ENCODE measurements at regions not wholly inside any gene's neighbourhood (a gene's known extent, or its start where the extent isn't known, plus 50 kb on each side); places are given as distances from the start of the nearest gene placed in this dataset.
"Not testable (repeated sequence)": the region's sequence is repeated elsewhere in the genome, so short reads cannot be mapped to it uniquely, and the experiment has no call there.

GRCh38 chr2:357811-358210 is 69.9 kb upstream of the ALKAL2 start:
- Histone ChIP-seq H3K4me3 (no peak overlapping the region), H3K4me1 (no peaks in the 10 kb centered on the region), H3K27ac (no peak overlapping the region), H3K36me3 (no peaks in the 10 kb centered on the region), H3K9me3 (no peaks in the 10 kb centered on the region), H3K27me3 (no peaks in the 10 kb centered on the region)
- intact Hi-C loops (cut with DNase I; ENCODE audit: low total_unique reads), result no loop called here
- TF ChIP-seq POLR2AphosphoS5 (IDR thresholded peaks at IDR 0.05) (no peak), CTCF (IDR thresholded peaks at IDR 0.05) (no peak)
- DNase-seq (ENCODE audit: low spot score in 2 of 2), result no peak

GRCh38 chr2:356304-356703 is 68.4 kb upstream of the ALKAL2 start:
- H3K36me3 ChIP-seq; H3K27ac ChIP-seq; DNase-seq (ENCODE audit: low spot score in 2 of 2); H3K4me3 ChIP-seq; H3K4me1 ChIP-seq; intact Hi-C loops (cut with DNase I; ENCODE audit: low total_unique reads); H3K9me3 ChIP-seq; H3K27me3 ChIP-seq: not testable (repeated sequence)

DNA sequence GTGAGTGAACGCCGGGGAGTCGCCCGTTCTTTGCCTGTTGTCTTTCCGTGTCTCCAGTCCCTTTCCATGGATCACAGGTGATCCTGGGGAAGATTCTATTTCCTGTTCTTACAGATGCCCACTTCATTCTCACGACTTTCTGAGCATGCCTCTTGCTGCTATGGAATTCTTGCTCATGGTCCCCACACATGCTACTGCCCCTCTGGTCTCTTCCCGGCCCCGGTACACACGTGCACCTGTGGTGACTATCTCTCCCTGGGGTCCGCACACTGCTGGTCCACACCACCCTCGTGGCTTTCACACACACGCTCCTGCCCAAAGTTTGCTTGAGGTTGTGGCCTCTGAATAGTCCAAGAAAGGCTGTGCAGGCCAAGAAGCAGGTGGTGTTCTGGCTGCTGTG is 67.9 kb upstream of the ALKAL2 start:
- Histone ChIP-seq H3K27me3 (no peaks in the 10 kb centered on the region), H3K36me3 (no peaks in the 10 kb centered on the region), H3K4me1 (no peaks in the 10 kb centered on the region), H3K9me3 (no peaks in the 10 kb centered on the region), H3K27ac (no peak overlapping the region), H3K4me3 (no peak overlapping the region)
- intact Hi-C loops (cut with DNase I; ENCODE audit: low total_unique reads), result no loop called here
- DNase-seq (ENCODE audit: low spot score in 2 of 2), result no peak
- no peak for TF ChIP-seq POLR2A (IDR thresholded peaks at IDR 0.05)
- no peak for TF ChIP-seq CTCF (IDR thresholded peaks at IDR 0.05)
- TF ChIP-seq POLR2AphosphoS5 (IDR thresholded peaks at IDR 0.05), result no peak

GRCh38 chr2:352696-353095 is 64.8 kb upstream of the ALKAL2 start:
- intact Hi-C loops (cut with DNase I; ENCODE audit: low total_unique reads), result no loop called here
- Histone ChIP-seq H3K4me3 (no peak overlapping the region), H3K36me3 (no peaks in the 10 kb centered on the region), H3K4me1 (no peaks in the 10 kb centered on the region), H3K9me3 (no peaks in the 10 kb centered on the region), H3K27me3 (no peaks in the 10 kb centered on the region), H3K27ac (no peak overlapping the region)
- DNase-seq (ENCODE audit: low spot score in 2 of 2), result no peak
- no peak for TF ChIP-seq CTCF (IDR thresholded peaks at IDR 0.05)
- TF ChIP-seq POLR2A (IDR thresholded peaks at IDR 0.05), result no peak
- TF ChIP-seq POLR2AphosphoS5 (IDR thresholded peaks at IDR 0.05), result no peak

GRCh38 chr2:349390-349789 is 61.5 kb upstream of the ALKAL2 start:
- Histone ChIP-seq H3K9me3 (no peaks in the 10 kb centered on the region), H3K27me3 (no peaks in the 10 kb centered on the region), H3K36me3 (no peaks in the 10 kb centered on the region), H3K27ac (no peak overlapping the region), H3K4me3 (no peak overlapping the region), H3K4me1 (no peaks in the 10 kb centered on the region)
- intact Hi-C loops (cut with DNase I; ENCODE audit: low total_unique reads), result no loop called here
- no peak for DNase-seq (ENCODE audit: low spot score in 2 of 2)
- TF ChIP-seq POLR2A (IDR thresholded peaks at IDR 0.05) (no peak), POLR2AphosphoS5 (IDR thresholded peaks at IDR 0.05) (no peak), CTCF (IDR thresholded peaks at IDR 0.05) (no peak)

DNA sequence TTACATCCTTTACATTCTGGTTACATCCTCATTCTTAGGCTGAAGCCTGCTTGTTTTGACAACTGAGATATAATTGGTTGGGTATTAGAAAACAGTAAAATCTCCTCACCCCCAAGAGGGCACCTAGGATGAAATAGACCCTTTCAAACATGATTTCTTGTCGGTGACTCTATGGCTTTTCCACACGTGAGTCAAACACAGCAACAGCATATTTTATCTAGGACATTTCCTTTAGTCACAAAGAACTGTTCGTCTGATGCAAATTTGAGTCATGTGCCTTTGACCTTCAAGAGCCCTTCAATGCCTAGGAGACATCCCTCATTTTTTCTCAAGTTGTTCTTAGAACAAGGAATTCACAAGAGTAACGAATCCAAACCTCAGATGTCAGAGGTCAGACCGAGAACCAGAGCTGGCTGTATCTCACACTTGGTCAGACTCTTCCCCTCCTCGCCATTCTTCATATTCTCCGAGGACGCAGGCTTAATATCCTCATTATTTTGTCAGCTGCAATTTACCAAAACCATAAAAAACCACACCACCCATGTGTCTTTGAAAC is 60.5 kb upstream of the ALKAL2 start:
- intact Hi-C loops (cut with DNase I; ENCODE audit: low total_unique reads), result no loop called here
- H3K36me3 ChIP-seq, result no peaks in the 10 kb centered on the region

More for the DNA sequence above, 60.5 kb upstream of the ALKAL2 start:
- H3K4me1 ChIP-seq, result no peaks in the 10 kb centered on the region
- TF ChIP-seq POLR2A (IDR thresholded peaks at IDR 0.05), result no peak
- no peak for TF ChIP-seq CTCF (IDR thresholded peaks at IDR 0.05)
- no peak for TF ChIP-seq POLR2AphosphoS5 (IDR thresholded peaks at IDR 0.05)
- H3K4me3 ChIP-seq, result no peak overlapping the region
- H3K27ac ChIP-seq, result no peak overlapping the region
- no peaks in the 10 kb centered on the region for H3K27me3 ChIP-seq
- DNase-seq (ENCODE audit: low spot score in 2 of 2), result no peak
- H3K9me3 ChIP-seq, result no peaks in the 10 kb centered on the region
